Neural cell (in vitro differentiated cells): ENCODE measurements at regions not wholly inside any gene's neighbourhood (a gene's known extent, or its start where the extent isn't known, plus 50 kb on each side); places are given as distances from the start of the nearest gene placed in this dataset.

Experiments
- EP300 ChIP-seq: fragments of 450-650 bp; conservative IDR thresholded peaks from 2 replicates; pipeline ENCODE4 v1.6.1; 2014; ENCODE audit warnings: antibody characterized with exemption, mild to moderate bottlenecking, moderate library complexity; ENCODE audit not compliant: poor library complexity, severe bottlenecking
- EZH2 ChIP-seq: fragments of 200-600, 300-800 bp; shearing (Covaris generic), sonication (generic); IDR thresholded peaks from 2 replicates; pipeline ENCODE4 v1.6.1; 2014; ENCODE audit warnings: antibody characterized with exemption, low read length, borderline replicate concordance, mild to moderate bottlenecking; ENCODE audit not compliant: insufficient read depth, poor library complexity, severe bottlenecking
- MXI1 ChIP-seq: fragments of 450-650 bp; conservative IDR thresholded peaks from 2 replicates; pipeline ENCODE4 v1.6.1; 2014; ENCODE audit warnings: antibody characterized with exemption, mild to moderate bottlenecking; ENCODE audit not compliant: poor library complexity, severe bottlenecking
- POLR2AphosphoS5 ChIP-seq: IDR thresholded peaks from 2 replicates; pipeline ENCODE4 v1.6.1; 2012
- RAD21 ChIP-seq: fragments of 450-650 bp; conservative IDR thresholded peaks from 2 replicates; pipeline ENCODE4 v1.6.1; 2014; ENCODE audit warnings: antibody characterized with exemption, mild to moderate bottlenecking, moderate library complexity
- SMC3 ChIP-seq: fragments of 450-650 bp; conservative IDR thresholded peaks from 2 replicates; pipeline ENCODE4 v1.6.1; 2014; ENCODE audit warnings: antibody characterized with exemption, mild to moderate bottlenecking, moderate library complexity; ENCODE audit not compliant: poor library complexity
- TAF1 ChIP-seq: IDR thresholded peaks from 2 replicates; pipeline ENCODE4 v1.6.1; 2012; ENCODE audit warnings: low read depth
- TF ChIP-seq, protein P1 (sequence below): fragments of 450-650 bp; IDR thresholded peaks from 2 replicates; pipeline ENCODE4 v1.5.1; 2014; ENCODE audit warnings: antibody characterized with exemption, mild to moderate bottlenecking, moderate library complexity; ENCODE audit not compliant: poor library complexity, severe bottlenecking
- TF ChIP-seq, protein P2 (sequence below): IDR thresholded peaks from 2 replicates; pipeline ENCODE4 v1.6.1; 2012; ENCODE audit warnings: borderline replicate concordance

DNA sequence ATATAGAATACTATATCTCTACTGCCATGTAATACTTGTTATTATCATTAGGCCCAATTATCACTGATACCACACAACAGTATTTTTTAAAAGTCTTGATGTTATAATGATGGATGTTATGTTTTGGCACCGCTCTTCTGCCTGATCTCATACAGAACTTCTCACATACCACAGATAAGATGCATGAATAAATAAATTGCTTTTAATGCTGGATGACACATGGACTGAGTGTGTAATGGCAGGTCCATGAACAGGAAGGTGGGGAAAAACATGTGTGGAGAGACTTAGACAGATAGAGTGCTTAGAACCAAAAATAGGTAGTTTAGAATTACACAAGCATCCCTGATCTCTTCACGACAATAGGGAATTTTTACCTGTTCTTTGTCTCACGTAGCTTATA, 258.4 kb upstream of the MARCKS start:
- TF ChIP-seq EZH2: no peak
- TF ChIP-seq, protein P1, sequence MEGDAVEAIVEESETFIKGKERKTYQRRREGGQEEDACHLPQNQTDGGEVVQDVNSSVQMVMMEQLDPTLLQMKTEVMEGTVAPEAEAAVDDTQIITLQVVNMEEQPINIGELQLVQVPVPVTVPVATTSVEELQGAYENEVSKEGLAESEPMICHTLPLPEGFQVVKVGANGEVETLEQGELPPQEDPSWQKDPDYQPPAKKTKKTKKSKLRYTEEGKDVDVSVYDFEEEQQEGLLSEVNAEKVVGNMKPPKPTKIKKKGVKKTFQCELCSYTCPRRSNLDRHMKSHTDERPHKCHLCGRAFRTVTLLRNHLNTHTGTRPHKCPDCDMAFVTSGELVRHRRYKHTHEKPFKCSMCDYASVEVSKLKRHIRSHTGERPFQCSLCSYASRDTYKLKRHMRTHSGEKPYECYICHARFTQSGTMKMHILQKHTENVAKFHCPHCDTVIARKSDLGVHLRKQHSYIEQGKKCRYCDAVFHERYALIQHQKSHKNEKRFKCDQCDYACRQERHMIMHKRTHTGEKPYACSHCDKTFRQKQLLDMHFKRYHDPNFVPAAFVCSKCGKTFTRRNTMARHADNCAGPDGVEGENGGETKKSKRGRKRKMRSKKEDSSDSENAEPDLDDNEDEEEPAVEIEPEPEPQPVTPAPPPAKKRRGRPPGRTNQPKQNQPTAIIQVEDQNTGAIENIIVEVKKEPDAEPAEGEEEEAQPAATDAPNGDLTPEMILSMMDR: no peak
- TF ChIP-seq, protein P2, sequence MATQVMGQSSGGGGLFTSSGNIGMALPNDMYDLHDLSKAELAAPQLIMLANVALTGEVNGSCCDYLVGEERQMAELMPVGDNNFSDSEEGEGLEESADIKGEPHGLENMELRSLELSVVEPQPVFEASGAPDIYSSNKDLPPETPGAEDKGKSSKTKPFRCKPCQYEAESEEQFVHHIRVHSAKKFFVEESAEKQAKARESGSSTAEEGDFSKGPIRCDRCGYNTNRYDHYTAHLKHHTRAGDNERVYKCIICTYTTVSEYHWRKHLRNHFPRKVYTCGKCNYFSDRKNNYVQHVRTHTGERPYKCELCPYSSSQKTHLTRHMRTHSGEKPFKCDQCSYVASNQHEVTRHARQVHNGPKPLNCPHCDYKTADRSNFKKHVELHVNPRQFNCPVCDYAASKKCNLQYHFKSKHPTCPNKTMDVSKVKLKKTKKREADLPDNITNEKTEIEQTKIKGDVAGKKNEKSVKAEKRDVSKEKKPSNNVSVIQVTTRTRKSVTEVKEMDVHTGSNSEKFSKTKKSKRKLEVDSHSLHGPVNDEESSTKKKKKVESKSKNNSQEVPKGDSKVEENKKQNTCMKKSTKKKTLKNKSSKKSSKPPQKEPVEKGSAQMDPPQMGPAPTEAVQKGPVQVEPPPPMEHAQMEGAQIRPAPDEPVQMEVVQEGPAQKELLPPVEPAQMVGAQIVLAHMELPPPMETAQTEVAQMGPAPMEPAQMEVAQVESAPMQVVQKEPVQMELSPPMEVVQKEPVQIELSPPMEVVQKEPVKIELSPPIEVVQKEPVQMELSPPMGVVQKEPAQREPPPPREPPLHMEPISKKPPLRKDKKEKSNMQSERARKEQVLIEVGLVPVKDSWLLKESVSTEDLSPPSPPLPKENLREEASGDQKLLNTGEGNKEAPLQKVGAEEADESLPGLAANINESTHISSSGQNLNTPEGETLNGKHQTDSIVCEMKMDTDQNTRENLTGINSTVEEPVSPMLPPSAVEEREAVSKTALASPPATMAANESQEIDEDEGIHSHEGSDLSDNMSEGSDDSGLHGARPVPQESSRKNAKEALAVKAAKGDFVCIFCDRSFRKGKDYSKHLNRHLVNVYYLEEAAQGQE: no peak
- TF ChIP-seq POLR2AphosphoS5: no peak
- TF ChIP-seq RAD21: no peak
- TF ChIP-seq SMC3: no peak
- no peak for TF ChIP-seq TAF1
- no peak for TF ChIP-seq MXI1
- TF ChIP-seq EP300: no peak
